Left kidney (tissue), 1 donor: ENCODE measurements at regions not wholly inside any gene's neighbourhood (a gene's known extent, or its start where the extent isn't known, plus 50 kb on each side); places are given as distances from the start of the nearest gene placed in this dataset.
"Not testable (repeated sequence)": the region's sequence is repeated elsewhere in the genome, so short reads cannot be mapped to it uniquely, and the experiment has no call there.

Source experiments
- DNase-seq: peaks from one replicate; pipeline ENCODE4 v3.0.0-alpha.2; 2013

GRCh38 chr6:152811785-152812184 lies 61.2 kb downstream of the VIP start:
- no peak for DNase-seq

- DNase-seq: no peak
Observed at GRCh38 chr6:152815230-152815872, 64.8 kb downstream of the VIP start.

DNA sequence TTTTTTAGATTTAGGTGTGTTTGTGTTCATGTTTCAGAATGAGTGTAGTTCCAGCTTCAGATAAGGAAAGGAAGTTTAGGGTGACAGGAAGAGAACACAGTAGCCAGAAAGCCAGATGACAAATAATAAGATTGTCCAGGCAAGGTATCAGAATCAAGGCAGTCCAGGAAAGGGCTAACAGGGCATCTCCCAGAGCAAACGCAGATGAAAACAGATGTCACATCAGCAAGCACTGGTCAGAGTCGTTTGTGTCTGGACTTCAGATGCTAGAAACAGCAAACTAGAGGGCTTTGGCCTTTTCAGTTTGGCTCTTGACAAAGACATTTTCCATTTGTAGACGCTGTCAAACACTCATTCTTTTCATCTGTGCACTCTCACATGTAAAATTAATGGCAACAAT lies 65.5 kb downstream of the VIP start:
- no peak for DNase-seq

DNA sequence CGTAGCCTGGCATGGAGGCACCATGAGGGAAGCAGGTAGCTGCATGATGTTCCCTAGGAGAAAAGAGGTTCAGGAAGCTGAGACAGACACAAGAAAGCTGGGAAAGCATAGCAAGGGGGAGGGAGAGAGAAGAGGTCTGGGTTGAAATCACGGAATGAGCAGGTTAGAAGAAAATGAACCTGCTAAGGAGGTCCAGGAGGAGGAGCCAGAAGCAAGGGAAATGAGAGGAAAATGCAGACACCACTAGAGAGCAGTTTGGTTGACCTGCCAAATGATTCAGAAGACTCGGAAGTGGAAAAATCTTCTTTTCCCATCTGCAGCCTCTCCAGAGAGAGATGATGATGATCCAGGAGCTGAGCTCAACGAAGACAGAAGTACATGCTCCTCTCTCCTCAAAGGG lies 70.9 kb downstream of the VIP start:
- DNase-seq: no peak

DNA sequence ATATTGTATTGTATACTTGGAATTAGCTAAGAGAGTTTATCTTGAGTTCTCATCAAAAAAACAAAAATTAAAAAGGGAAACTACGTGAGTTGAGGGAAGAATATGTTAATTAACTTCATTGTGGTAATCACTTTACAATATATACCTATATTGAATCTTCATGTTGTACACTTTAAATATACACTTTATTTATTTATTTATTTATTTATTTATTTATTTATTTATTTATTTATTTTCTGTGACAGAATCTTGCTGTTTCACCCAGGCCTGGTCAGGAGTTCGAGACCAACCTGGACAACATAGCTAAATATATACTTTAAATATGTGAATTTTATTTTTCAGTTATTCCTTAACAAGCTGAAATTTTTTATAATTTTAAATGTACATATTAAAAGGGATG lies 74.1 kb downstream of the VIP start:
- no peak for DNase-seq

- DNase-seq: no peak
Observed at GRCh38 chr6:152828431-152828830, 77.8 kb downstream of the VIP start.

GRCh38 chr6:152834366-152834765 lies 83.8 kb downstream of the VIP start:
- DNase-seq: not testable (repeated sequence)

DNA sequence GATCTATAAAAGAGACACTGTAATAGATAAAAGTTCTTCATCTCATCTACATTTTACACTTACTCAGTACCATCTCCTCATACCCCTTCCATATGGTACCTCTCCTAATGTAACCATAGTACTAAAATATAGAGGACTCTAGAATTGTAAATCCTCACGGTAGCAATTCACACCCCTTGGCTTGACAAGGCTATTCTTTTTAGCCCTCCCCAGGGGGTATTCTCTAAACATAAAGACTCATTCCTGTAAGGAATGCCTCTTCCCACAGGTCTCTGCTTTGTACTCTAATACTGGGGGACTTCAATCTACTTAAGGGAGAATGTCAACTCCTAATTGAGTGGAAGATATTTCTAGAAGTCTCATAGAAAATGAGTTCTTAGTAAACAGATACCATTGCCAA lies 85.9 kb downstream of the VIP start:
- no peak for DNase-seq

GRCh38 chr6:152845421-152845820 lies 94.8 kb downstream of the VIP start:
- DNase-seq: no peak

- no peak for DNase-seq
Observed at GRCh38 chr6:152846825-152847224, 96.2 kb downstream of the VIP start.

DNA sequence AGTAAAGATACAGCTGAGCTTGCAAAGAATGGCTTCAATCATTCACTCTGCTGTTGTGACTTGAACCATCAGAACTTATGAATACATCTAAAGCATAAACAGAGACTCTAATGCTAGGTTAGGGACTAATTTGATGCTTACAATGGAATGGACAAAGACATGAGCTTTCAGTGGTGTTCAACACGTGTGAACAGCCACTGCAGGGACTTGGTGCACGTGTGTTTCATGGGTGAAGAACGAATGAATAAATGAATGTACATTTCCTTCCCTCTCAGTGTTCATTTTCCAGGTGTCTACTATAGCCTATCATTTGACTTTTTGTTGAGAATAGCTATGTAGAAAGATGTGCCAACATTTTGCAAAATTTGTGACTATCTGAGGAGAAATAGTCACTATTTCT lies 98.3 kb downstream of the VIP start:
- DNase-seq: no peak

DNA sequence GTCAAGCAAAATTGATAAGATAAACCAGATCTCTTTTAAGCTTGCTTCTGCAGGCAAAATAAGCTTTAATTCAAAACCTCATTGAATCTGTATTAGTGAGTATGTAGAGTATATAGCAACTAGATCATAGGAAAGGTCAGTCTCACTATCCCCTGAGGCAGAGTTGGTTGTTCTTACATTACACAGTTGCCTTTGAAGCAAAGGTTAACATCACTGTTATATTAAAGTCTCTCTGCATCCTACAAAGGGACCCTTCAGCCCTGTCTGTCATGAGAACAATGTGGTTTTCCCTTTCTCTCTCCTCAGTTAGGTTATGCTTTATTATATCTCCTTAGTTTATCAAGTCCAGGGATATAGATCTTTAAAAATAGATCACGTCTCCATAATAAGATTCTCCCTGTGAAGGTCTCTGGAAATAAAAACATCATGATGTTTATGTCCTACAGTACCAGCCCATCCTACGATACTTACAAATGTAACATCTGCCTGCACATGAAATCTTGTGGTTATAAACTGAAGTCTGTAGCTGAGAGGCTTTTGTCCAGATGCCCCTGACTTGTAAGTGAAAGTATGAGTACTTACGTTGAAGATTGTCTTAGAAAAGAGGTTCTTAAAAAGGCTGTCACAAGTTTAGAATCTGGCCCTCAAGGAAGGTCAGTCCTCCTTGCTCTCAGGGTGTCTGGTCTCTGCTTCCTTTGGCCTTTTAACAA lies 103.6 kb downstream of the VIP start:
- DNase-seq: no peak

DNA sequence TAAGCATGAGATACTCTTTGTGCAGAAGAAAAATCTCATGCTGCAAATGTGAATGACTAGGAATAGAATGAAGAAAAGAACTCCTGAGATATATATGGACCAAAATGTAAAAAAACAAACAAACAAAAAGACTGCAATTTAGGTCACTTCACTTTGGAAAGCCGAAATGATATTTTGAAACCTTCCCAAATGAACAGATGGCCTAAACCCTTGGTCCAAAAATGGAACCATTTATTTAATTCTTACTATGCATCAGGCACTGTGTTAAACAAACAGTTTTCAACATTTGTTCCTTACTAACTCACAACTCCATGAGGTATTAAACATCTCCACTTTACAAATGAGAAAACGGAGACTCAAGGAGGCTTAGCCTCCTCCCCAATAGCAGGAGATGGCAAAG lies 107.5 kb downstream of the VIP start:
- DNase-seq: no peak

- DNase-seq: no peak
Observed at GRCh38 chr6:152859225-152859624, 108.6 kb downstream of the VIP start.

DNA sequence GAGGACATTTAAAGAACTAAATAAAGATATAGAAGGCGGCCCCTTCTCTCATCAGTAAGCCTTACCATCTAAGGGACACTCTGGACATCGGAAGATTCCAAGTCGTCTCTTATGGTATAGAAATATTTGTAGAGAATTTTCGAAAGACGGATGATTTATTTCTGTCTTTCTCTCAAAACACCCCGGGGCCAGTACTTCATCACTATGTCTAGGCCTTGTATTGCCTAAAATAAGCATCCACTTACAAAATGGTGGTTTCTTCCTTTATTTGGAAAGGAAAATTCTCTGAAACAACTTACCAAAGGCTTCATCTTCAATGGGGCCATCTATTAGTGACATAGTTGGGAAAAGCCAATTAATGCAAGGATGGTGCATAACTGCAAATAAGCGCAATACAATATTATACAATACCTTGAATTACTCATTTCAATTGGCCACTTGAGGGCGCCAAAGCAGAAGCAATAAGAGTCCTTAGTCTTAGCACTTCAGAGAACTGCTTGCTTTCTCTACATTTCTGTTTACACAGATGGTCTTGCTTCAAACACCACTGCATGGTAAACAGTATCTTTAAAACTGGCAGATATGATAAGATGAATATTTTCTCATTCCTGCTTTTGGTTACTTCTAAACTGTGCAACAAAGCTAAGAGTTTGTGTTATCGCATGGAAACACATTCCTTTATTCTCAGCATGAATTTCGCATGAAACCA lies 113.2 kb downstream of the VIP start:
- DNase-seq: peak; percentile 65

DNA sequence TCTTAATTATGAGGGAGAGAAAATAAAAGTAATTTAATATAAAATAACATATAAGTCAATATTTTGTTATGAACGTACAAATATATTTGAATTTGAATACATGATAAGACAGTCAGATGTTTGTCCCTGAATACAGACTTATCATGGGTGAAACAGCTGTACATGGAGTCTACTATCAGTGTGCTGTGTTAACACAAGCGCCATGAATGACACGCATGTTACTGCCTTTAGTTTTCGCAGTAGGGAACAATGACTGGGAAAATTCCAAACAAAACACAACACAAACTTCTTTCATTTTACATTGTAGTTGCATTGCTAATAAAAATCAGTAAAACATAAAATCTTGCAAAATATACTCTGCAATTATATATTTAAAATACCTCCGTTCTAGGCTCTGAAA lies 108.6 kb downstream of the FBXO5 start:
- DNase-seq: no peak

DNA sequence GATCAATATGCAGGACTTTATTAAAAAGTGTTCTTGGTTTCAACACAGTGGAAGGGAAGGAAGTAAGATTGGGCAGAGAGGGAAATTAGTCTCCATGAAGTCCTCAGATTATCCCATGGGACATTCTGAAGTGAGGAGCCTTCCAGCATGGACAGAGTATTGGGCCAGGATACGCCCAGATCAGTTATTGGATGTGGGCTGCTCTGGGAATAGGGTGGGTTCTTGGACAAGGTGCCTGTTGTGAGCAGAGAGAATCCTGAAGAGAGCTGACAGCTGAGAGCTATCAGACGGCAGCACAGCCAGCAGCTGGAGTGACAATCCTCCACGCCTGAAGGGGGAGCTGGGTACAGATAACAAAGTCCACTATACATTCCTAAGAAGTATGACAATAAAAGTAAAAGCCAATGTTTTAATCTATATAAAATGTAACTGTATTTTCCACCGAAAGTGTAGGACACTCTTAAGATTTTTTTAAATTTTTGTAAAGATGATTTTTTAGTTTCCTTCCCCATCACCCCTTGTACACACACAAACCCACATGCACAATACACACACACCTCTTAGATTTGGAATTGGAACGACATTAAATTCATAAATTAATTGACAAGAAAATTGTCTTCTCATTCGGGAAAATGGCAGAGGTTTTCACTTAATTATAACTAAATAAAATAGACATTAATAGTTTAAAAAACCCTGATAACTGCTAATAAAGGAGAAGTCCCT lies 107.8 kb downstream of the FBXO5 start:
- DNase-seq: no peak

DNA sequence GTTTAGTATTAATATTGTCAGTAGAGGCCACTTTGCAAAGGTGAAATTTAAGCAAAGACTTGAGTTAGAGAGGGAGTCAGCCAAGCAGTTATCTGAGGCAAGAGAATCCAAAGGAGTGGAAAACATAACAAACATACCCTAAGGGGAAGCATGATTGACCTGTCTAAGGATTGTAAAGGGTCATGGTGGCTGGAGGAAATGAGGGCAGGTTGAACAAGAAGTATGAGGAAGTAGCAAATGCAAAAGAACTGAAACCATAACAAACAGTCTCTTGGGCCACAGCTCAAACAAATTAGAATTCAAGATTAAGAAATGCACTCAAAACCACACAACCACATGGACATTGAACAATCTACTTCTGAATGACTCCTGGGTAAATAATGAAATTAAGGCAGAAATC lies 103.2 kb downstream of the FBXO5 start:
- DNase-seq: no peak

DNA sequence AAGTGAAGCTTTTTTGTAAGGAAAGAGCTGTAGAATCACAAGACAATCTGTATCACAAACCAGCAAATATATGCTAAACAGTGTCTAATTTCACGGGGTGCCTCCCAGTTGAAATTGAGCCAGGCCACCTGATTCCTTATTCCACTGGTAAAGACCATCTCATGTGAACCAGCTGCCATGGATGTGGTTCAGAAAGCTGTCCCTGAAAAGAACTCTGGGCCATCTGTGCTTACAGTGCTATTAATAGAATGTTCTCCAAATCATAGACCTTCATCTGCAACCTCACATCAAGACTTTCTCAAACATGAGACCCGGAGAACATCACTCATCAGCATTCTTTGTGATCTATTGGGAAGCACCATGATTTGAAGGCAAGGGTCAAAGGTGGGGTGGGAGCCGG lies 89.7 kb downstream of the FBXO5 start:
- no peak for DNase-seq

DNA sequence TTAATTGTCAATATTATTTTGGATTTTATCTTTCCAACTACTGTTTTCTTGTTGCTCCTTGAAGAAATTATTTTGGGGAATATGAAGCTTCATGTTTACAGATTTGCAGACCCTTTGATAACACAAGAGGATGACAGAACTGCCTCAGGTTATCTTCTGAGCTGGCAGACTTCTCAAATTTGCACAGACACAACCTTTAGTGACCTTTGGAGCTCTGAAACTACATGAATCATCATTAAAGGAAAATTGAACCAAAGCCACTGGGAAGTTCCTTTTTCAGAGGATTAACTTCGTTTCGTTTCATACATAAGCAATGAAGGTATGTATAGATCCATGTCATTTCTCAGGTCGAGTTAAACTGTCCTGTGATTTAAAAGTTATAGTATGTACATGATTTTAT lies 85.9 kb downstream of the FBXO5 start:
- no peak for DNase-seq

GRCh38 chr6:152897807-152898399 lies 84.9 kb downstream of the FBXO5 start:
- DNase-seq: peak; percentile 28

- DNase-seq: no peak
Observed at GRCh38 chr6:152904678-152905077, 78.2 kb downstream of the FBXO5 start.
